ENCODE measurements at regions not wholly inside any gene's neighbourhood (a gene's known extent, or its start where the extent isn't known, plus 50 kb on each side); places are given as distances from the start of the nearest gene placed in this dataset.
"Not testable (repeated sequence)": the region's sequence is repeated elsewhere in the genome, so short reads cannot be mapped to it uniquely, and the experiment has no call there.

- H3K4me3 ChIP-seq; intact Hi-C loops (cut with DNase I): not testable (repeated sequence)
Observed at GRCh38 chr7:26424319-26424718, 132.7 kb downstream of the SNX10 start.

GRCh38 chr7:26425655-26426054 is 134.0 kb downstream of the SNX10 start:
- no peak overlapping the region for H3K4me3 ChIP-seq
- no peaks in the 10 kb centered on the region for H3K4me1 ChIP-seq
- no peak for DNase-seq
- H3K27ac ChIP-seq = no peak overlapping the region
- no peaks in the 10 kb centered on the region for H3K9me3 ChIP-seq
- WGBS, 2 donors = 60 to 71% methylated on average over 1 of the region's 1 CpG
- intact Hi-C loops (cut with DNase I) = no loop called here
- TF ChIP-seq POLR2A (IDR thresholded peaks at IDR 0.05) (no peak), CTCF (IDR thresholded peaks at IDR 0.05) (no peak)
- no peaks in the 10 kb centered on the region for H3K36me3 ChIP-seq
- H3K27me3 ChIP-seq = no peaks in the 10 kb centered on the region

More at GRCh38 chr7:26424319-26424718, 132.7 kb downstream of the SNX10 start:
- H3K36me3 ChIP-seq, DNase-seq, H3K27ac ChIP-seq, H3K4me1 ChIP-seq, H3K27me3 ChIP-seq, H3K9me3 ChIP-seq: not testable (repeated sequence)
- 86 to 89% methylated on average over 1 of the region's 1 CpG for WGBS, 2 donors

- Histone ChIP-seq H3K27me3 (no peaks in the 10 kb centered on the region), H3K36me3 (no peaks in the 10 kb centered on the region), H3K4me3 (no peak overlapping the region), H3K27ac (no peak overlapping the region), H3K4me1 (no peaks in the 10 kb centered on the region), H3K9me3 (no peaks in the 10 kb centered on the region)
- TF ChIP-seq POLR2A (IDR thresholded peaks at IDR 0.05) (no peak), CTCF (IDR thresholded peaks at IDR 0.05) (no peak)
- intact Hi-C loops (cut with DNase I) = no loop called here
- DNase-seq = no peak
- WGBS, 2 donors = 58 to 69% methylated on average over 5 of the region's 5 CpGs
Observed at GRCh38 chr7:26426096-26426495, 134.4 kb downstream of the SNX10 start.

GRCh38 chr7:26428571-26428970 is 136.9 kb downstream of the SNX10 start:
- no peak overlapping the region for H3K4me3 ChIP-seq
- H3K9me3 ChIP-seq = no peaks in the 10 kb centered on the region
- 68 to 81% methylated on average over 3 of the region's 3 CpGs for WGBS, 2 donors
- no peaks in the 10 kb centered on the region for H3K4me1 ChIP-seq
- H3K27me3 ChIP-seq = no peaks in the 10 kb centered on the region
- intact Hi-C loops (cut with DNase I) = no loop called here
- DNase-seq = no peak
- H3K27ac ChIP-seq = no peak overlapping the region
- H3K36me3 ChIP-seq = no peaks in the 10 kb centered on the region
- TF ChIP-seq POLR2A (IDR thresholded peaks at IDR 0.05) (no peak), CTCF (IDR thresholded peaks at IDR 0.05) (no peak)

- 67 to 73% methylated on average over 5 of the region's 5 CpGs for WGBS, 2 donors
- intact Hi-C loops (cut with DNase I) = no loop called here
- DNase-seq = no peak
- H3K27me3 ChIP-seq = no peaks in the 10 kb centered on the region
- no peak for TF ChIP-seq POLR2A (IDR thresholded peaks at IDR 0.05)
- H3K9me3 ChIP-seq = no peaks in the 10 kb centered on the region
- H3K36me3 ChIP-seq = no peaks in the 10 kb centered on the region
- H3K27ac ChIP-seq = no peak overlapping the region
- no peaks in the 10 kb centered on the region for H3K4me1 ChIP-seq
- H3K4me3 ChIP-seq = no peak overlapping the region
Observed at GRCh38 chr7:26429168-26429567, 137.5 kb downstream of the SNX10 start.

- intact Hi-C loops (cut with DNase I) = no loop called here
- H3K9me3 ChIP-seq = no peaks in the 10 kb centered on the region
- H3K4me1 ChIP-seq = no peaks in the 10 kb centered on the region
- WGBS, 2 donors = 60 to 95% methylated on average over 3 of the region's 3 CpGs
- H3K27me3 ChIP-seq = no peaks in the 10 kb centered on the region
- no peak overlapping the region for H3K4me3 ChIP-seq
- no peak for TF ChIP-seq CTCF (IDR thresholded peaks at IDR 0.05)
- no peak overlapping the region for H3K27ac ChIP-seq
- no peak for DNase-seq
- H3K36me3 ChIP-seq = no peaks in the 10 kb centered on the region
Observed at GRCh38 chr7:26434974-26435373, 143.3 kb downstream of the SNX10 start.

Measured in esophagus squamous epithelium (tissue), 5 donors.